ENCODE measurements at regions not wholly inside any gene's neighbourhood (a gene's known extent, or its start where the extent isn't known, plus 50 kb on each side); places are given as distances from the start of the nearest gene placed in this dataset.

- no peak for DNase-seq (ENCODE audit: low read depth, low spot score)
Observed at GRCh38 chr4:19722404-19722803, 529.3 kb upstream of the SLIT2 start.

- no peak for DNase-seq (ENCODE audit: low read depth, low spot score)
Observed at GRCh38 chr4:19721587-19721986, 530.1 kb upstream of the SLIT2 start.

GRCh38 chr4:19720610-19721009 lies 531.1 kb upstream of the SLIT2 start:
- DNase-seq (ENCODE audit: low read depth, low spot score) = no peak

GRCh38 chr4:19720190-19720589 lies 531.5 kb upstream of the SLIT2 start:
- no peak for DNase-seq (ENCODE audit: low read depth, low spot score)

GRCh38 chr4:19711871-19712270 lies 539.8 kb upstream of the SLIT2 start:
- no peak for DNase-seq (ENCODE audit: low read depth, low spot score)

- no peak for DNase-seq (ENCODE audit: low read depth, low spot score)
Observed at GRCh38 chr4:19707876-19708275, 543.8 kb upstream of the SLIT2 start.

GRCh38 chr4:19703391-19703790 lies 548.3 kb upstream of the SLIT2 start:
- DNase-seq (ENCODE audit: low read depth, low spot score) = no peak

- DNase-seq (ENCODE audit: low read depth, low spot score) = no peak
Observed at GRCh38 chr4:19700992-19701391, 550.7 kb upstream of the SLIT2 start.

GRCh38 chr4:19698961-19699360 lies 552.7 kb upstream of the SLIT2 start:
- no peak for DNase-seq (ENCODE audit: low read depth, low spot score)

GRCh38 chr4:19694812-19695211 lies 556.9 kb upstream of the SLIT2 start:
- DNase-seq (ENCODE audit: low read depth, low spot score) = no peak

- peak; percentile 5 for DNase-seq (ENCODE audit: low read depth, low spot score)
Observed at GRCh38 chr4:19693936-19694570, 557.7 kb upstream of the SLIT2 start.

GRCh38 chr4:19689511-19689910 lies 562.2 kb upstream of the SLIT2 start:
- DNase-seq (ENCODE audit: low read depth, low spot score) = no peak

- no peak for DNase-seq (ENCODE audit: low read depth, low spot score)
Observed at GRCh38 chr4:19686456-19686855, 565.2 kb upstream of the SLIT2 start.

- no peak for DNase-seq (ENCODE audit: low read depth, low spot score)
Observed at GRCh38 chr4:19684084-19684483, 567.6 kb upstream of the SLIT2 start.

GRCh38 chr4:19683426-19683825 lies 568.3 kb upstream of the SLIT2 start:
- no peak for DNase-seq (ENCODE audit: low read depth, low spot score)

GRCh38 chr4:19677211-19677610 lies 574.5 kb upstream of the SLIT2 start:
- DNase-seq (ENCODE audit: low read depth, low spot score) = no peak

GRCh38 chr4:19675172-19675811 lies 576.4 kb upstream of the SLIT2 start:
- DNase-seq (ENCODE audit: low read depth, low spot score) = no peak

- no peak for DNase-seq (ENCODE audit: low read depth, low spot score)
Observed at GRCh38 chr4:19659101-19659500, 592.6 kb upstream of the SLIT2 start.

- DNase-seq (ENCODE audit: low read depth, low spot score) = no peak
Observed at GRCh38 chr4:19657856-19658255, 593.8 kb upstream of the SLIT2 start.

- no peak for DNase-seq (ENCODE audit: low read depth, low spot score)
Observed at GRCh38 chr4:19655666-19656065, 596.0 kb upstream of the SLIT2 start.

GRCh38 chr4:19650903-19651864 lies 600.5 kb upstream of the SLIT2 start:
- DNase-seq (ENCODE audit: low read depth, low spot score) = no peak

- no peak for DNase-seq (ENCODE audit: low read depth, low spot score)
Observed at GRCh38 chr4:19645589-19645988, 606.1 kb upstream of the SLIT2 start.

- DNase-seq (ENCODE audit: low read depth, low spot score) = no peak
Observed at GRCh38 chr4:19636451-19636850, 615.3 kb upstream of the SLIT2 start.
